NCI-H2029 treated with DMSO at 0.1 percent for 48 hours (cell line): ENCODE measurements at regions not wholly inside any gene's neighbourhood (a gene's known extent, or its start where the extent isn't known, plus 50 kb on each side); places are given as distances from the start of the nearest gene placed in this dataset.
A peak's percentile ranks its signal among the peaks of the same experiment; 100 is the strongest.

Experiments used
- DNase-seq: peaks from one replicate; lab custom pipeline; 2025; lab: John Stamatoyannopoulos, UW

DNA sequence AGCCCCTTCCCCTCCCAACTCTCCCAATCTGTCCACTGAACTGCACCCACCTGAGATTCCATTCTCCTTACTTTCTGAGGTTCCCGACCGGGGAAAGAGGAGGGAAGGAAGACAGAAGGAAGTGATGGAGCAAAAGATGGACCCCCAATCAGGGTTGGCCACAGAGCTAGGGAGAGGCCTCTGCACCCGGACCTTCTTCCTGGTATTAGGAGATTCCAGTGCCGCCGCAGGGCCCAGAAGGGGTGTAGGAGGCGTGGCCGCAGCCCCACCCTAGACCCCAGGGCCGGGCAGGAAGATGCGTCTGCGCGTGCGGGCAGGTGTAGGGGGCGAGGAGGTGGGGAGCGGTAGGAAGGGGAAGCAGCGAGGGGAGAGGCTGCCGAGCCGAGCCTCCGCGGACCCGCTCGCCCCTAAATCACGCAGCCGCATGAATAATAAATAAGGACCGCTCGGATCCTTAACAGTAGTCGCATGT, 104.2 kb upstream of the MVB12B start:
- DNase-seq, result no peak

DNA sequence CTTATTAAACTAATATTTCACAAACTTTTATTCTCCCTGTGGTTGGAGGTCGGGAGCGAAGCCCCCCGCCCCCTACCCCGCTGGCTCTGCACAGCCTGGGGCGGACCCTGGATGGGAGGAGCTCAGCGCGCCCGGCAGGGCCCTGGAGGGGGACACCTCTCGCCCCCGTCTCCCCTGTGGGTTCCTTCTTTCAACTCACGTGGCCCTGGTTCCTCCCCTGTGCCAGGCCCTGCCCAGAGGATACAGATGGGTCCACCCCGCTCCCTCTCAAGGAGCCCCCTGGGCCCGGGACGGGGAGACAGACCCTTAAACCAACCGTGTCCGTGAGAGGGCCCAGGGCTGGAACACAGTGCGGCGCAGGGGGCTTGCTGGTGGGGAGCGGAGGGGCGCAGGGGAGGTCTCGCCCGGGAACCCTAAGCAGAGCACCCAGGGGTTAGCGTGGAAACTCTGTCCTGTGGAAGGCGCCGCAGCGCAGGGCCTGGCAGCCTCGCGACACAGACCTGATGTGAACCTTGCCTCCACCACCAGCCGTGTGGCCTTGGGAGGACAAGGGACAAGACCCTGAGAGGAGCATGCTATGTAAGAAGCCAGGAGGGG, 103.7 kb upstream of the MVB12B start:
- no peak for DNase-seq

DNA sequence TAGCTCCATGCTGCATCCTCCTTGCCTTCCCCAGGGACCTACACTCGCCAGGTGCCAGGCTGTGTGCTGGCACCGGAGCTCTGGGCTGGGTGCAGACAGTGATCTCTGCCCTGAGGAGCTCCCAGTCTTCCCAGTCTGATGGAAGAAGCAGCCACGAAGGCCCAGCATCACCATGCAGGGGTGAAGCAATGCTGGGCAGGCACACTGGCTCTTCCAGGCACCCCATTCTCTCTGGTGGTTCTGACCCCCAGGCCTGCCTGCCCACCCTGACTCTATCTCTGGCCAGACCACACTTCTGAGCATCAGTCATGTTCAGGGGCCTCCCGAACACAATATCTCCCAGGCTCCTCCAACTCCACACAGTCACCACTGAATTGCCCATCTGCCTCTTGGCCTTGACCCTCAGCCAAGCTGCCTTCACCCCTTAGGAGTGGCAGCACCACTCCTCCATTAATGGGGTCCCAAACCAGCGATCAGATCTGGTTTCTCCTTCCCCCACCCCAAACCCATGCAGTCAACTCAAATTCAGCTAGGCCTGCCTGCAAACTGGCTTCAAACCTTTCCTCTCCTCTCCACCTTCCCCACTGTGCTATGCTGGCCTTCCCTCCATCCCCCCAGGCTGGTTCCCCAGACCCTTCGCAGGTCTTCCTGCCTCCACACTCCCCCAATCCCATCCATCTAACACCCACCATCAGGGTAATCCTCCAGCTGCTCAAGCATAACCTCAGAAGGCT, 102.7 kb upstream of the MVB12B start:
- no peak for DNase-seq

DNA sequence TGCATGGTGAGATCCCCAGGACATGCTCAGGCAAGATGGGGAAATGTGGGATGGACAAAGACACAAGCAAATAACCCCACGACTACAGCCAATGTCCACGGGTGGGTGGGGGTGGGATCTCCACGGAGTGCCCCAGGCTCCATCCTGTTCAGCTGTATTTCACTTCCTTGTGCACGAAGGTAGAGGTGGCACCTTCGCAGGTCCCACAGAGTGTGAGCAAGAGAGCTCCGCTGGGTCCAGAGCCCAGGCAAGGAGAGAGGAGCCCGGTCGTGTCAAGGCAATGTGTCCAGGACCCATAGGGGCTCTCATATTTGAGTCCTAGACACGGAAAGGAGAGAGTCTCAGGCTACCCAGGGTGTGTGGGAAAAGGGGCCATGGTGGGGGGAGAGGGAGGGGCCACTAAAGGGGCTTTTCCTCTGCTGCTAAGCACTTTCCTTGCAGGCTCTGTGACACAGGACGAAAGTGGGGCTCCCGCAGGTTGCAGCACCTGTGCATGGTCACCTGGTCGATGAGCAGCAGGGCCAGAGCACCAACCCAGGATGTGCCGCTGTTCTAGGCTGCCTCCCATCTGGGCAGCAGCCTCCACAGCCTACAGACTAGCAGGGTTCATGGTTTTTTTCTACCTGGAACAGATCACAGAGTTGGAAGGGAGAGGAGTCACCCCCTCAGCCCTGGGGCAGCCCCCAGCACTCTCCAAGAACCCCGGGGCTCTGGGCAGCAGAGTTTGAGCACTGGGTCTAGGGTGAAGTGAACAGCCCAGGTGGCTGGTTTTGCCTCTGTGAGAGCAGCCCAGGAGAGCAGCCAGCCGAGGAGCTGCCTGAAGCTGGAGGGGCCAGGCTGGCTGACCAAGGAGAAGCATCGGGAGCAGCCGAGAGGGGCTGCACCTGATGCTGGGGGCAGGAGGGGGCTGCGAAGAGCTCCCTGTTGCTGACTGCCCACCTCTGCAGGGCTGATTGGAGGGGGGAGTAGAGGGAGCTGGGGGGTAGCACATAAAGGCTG, 100.7 kb upstream of the MVB12B start:
- DNase-seq, result no peak

DNA sequence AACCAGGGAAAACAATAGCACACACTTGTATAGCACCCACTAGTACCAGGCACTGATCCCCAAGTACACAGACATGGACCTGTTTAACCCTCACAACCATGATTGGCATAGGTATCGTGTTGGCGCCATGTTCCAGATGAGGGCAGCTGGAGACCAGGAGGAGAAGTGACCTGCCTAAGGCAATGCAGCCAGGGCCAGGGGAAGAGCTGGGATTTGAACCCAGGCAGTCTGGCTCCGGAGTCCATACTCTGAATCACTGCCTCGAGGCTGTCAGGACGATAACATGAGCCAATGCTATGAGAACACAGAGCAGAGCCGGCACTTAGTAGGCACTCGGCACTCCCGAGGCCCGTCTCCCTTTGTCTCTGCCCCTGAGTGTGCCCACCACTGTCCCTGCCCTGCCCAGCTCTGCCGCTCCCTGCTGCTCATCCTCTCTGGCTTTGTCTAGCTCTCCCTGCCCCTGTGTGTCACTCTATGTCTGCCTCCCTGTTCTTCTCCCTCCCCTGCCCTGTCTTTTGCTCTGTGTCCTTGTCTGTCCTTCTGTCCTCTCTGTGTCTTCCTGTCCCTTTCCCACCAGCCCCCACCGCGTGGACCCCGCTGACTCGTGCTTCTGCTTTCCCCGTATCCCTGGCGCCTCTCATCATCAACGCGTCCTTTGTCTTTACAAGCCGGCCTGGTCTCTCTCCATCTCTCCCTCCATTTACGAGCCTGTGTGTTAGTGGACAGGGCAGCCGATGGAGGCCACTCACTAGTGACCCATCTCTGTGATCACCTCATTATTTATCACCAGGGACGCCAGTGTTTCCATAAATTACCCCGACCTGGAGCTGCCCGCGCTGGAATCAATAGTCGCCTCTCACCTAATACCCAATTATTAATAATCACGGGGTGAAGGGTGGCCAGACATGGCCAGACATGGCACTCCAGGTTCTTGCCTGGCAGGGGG, 99.4 kb upstream of the MVB12B start:
- DNase-seq, result no peak

DNA sequence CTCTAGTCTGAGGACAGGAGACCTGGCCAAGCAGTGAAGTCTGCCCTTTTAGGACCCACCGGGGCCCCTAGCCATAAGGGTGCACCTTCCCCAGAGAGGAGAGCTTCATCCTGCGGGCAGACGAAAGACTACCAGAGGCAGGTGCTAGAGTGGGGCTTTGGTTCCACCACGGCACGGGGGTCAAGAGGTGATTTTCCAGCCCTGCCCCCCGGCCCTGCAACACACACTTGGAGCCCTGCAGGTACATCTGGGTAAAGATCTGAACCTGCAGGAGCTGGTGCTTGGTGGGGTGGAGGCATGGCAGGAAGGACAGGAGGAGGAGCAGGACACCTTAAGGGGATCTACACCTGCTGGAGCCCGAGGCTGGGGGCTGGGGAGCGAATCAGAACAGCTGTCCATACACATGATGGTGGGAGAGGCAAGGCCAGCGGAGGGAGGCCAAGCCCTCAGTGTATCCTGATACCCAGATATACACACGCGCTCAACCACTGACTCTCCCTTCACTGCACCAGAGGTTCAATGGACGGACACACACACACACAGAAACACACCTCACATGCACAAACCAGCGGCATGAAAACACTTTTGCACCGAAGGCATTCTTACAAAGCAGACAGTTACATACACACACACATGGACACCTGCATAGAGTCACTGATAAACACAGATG, 98.4 kb upstream of the MVB12B start:
- no peak for DNase-seq

DNA sequence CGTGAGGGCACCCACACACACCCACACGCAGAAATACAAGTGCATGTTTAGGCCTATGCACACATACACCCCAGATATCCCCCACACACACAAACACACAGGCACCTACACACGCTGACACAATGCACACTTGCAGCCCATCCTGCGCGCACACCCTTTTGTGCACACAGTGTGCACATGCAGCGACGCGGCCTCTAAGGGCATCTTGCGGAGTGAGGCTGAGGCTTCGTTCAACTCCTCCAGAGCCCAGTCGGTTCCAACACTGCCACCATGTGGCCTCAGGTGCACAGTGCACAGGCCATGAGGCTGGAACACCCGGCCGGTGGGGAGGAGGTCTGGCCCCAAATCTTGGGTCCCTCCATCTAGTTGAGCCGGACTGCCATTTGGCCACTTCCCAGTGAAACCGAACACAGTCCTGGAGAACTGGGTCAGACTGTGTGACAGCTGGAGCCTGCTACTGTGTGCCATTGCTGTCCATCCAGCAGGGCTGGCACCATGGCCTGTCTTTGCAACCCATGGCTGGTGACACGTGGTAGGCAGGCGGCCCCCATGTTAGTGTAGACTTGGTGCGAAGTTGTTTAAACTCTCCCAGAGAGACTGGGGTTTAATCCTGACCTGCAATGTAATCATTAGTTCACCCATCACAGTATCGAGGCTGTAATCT, 97.7 kb upstream of the MVB12B start:
- DNase-seq, result peak; percentile 25

DNA sequence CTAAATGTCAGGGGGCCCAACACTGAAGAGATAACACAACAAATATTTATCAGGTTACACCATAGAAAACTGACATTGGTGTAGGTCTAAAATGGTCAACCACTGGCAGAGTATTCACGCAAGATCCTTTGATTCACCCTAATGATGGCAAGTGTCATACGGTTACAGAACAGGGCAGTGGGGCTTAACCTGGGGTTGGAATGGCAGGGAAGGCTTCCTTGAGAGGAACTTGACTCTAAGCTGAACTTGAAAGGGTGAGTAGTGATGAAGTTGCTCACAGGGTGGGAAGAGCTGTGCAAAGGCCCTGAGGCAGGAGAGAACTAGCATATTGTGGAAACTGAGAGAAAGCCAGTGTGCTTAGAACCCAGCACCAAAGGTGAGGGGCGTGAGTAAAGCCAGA, 97.1 kb upstream of the MVB12B start:
- DNase-seq, result no peak

DNA sequence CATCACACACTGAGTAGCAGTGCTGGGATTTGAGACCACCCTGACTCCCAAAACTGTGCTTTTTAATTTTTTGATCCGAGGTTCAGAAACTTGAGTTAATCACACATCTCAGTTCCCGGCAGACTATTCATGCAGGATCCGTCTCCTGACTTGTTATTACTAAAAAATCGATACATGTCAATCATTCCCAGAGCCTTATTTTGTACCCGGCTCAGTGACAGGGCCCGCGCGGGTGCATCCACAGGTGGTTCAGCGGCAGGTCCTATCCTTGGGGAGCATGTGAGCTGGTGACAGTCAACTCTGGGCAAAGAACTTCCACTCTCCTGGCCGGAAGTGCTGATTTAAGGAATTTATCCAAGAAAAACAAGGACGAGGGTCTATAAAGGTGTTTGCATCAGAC, 95.9 kb upstream of the MVB12B start:
- DNase-seq, result no peak

DNA sequence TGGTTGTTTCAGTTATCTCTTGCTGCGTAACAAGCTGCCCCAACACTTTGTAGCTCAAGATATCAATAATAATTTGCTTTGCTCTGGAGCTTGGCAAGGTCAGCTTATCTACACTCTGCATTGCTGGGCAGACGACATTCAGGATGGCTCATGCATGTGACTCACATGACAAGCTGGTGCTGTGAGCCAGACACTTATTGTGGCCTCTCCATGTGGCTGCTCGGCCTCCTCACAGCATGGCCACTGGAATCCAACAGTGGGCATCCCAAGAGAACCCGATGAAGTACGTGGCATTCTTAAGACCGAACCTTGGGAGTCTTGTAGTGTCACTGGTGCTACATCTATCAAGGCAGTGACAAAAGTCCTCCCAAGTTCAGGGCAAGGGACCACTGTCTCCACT, 94.2 kb upstream of the MVB12B start:
- no peak for DNase-seq

DNA sequence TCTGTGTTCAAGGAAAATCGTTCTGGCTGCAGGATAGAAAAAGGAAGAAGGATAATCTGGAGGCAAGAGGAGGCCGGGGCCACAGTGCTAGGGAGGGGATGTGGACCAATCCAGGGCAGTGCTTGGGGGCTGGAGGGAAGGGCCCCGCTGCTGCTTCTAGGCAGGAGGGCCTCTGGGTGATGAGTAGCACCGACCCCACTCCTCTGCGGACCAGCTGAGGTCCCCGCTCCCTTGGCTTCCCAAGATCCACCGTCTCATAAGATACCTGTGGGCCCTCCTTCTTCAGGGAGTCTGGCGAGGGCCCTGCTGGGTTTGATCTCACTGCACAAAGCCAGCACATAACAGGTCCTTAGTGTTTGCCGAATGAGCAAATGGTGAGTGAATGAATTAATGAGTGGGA, 93.5 kb upstream of the MVB12B start:
- DNase-seq, result no peak

DNA sequence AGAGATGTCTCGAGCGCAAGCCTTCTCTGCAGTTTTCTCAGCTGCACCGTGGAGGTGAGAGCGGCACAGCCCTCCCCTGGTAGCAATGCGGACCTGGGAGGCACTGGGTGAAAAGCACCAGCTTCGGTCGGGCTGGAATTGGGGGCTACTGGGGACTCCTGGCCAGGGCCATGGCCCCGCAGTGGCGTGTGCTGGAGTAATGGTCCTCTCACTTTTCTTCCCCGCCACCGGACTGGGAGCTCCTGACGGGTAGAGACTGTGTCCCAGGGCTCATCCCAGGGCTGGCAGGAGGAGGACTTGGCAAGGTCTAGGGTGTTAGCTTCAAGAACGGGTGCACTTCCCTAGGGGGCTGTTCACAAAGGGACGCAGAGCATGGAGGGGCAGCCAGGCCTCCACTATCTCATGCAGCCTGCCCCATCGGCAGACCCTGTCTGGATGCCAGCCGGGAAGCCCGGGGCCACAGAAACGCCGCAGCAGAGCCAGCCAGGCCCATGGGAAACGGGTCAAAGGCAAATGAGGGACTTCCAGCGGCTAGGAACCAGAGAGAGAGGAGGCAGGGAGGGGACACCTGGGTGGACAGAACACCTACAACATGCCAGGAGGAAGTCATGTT, 92.6 kb upstream of the MVB12B start:
- no peak for DNase-seq

DNA sequence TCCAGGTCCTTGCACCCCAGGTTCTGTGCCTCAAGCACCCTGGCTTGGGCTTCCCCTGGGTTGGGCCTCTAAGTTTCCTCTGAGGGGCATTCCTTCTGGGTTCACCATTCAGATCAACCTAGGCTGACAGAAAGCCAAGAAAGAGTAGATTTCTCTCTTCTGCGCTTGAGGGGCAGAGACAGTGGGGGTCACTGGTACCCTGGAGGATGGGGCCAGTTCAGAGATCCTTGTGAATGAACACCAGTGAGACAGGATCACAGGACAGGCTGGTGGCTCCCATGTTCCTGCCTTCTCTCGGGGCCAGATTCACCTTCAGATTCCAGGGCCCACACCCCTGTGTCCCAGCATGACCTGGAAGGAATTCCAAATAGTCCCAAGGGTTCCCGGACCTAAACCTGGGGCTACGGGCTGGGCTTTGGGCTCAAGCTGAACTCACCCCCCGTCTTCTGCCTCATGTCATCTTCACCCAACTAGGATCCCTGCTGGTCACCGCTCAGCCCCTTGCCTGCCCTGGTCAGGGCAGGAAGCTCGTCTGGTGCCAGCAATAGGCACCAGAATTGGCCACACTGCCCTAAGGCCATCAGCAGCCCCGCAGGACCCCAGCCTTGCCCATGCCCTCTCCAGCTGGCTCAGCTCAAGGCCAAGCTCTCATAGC, 91.8 kb upstream of the MVB12B start:
- DNase-seq, result no peak

DNA sequence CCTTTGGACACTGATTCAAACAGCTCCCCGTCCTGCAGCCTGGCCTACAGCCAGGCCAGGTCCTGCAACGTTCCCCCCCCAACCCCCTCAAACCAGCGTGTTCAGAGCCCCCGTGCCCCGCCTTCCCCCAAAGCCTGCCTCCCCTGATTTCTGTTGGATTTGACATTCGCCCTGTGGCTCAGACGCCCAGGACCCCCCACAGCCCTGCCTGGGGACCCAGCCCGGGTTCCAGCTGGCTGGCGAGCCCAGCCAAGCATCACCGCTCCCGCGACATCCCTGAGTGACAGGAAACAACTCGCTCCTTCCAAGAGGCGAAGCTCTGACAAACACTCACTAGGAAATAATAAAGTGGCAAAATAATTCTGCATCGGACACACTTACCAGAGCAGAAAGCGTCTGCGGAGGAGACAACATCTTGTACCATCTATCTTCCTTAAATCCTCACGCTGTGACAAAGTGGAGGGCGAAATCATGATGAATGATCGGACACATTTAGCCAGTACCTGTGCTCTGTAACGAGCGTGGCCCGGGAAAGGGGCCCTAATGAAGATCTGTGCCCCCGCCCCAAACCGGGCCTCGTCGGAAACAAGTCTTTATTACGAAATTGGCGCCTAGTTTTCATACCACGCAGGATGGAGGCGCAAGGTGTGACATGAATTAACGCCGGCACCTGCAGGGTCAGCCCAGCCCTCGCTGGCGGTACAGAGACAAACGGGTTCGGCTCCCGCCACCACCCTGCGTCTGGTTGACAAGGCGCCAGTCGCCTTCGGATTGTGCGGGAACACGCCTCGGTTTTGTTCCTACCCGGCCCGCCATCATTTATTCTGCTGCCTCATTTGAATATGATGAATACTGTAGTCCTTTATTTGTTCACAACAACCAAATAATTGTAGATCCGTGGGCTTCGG, 91.0 kb upstream of the MVB12B start:
- DNase-seq, result no peak

DNA sequence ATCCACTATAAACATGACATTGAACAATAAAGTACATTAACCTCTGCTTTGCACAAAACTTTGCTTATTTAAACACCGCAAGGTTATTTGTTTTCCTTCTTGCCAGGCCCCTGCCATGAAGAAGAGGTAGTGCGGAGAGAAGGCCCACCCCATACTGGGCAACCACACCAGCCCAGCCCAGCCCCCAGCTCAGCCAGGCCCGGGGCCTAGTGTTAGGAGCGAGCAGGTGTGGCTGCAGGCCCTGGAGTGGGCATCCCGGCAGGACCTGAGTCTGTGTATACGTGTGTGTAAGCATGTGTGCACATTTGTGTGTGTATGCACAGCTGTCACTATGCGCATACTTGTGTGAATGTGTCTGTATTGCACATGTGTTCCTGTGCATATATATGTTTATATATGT, 90.4 kb upstream of the MVB12B start:
- DNase-seq, result no peak

DNA sequence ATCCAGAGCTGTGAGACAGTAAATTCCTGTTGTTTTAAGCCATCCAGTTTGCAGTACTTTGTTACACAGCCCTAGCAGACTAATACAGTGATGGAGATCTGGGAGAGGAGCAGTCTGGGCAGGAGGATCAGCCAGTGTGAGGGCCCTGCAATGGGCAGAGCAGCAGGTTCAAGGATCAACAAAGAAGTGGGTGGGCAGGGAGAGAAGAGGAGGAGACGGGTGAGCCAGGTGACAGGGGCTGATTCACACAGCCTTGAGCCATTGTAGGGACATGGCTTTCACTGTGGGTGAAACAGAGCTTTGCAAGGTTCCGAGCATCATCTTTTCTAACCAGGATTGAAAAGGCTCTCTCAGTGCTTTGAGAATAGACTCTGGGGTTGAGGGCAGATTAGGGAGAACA, 88.2 kb upstream of the MVB12B start:
- DNase-seq, result no peak

DNA sequence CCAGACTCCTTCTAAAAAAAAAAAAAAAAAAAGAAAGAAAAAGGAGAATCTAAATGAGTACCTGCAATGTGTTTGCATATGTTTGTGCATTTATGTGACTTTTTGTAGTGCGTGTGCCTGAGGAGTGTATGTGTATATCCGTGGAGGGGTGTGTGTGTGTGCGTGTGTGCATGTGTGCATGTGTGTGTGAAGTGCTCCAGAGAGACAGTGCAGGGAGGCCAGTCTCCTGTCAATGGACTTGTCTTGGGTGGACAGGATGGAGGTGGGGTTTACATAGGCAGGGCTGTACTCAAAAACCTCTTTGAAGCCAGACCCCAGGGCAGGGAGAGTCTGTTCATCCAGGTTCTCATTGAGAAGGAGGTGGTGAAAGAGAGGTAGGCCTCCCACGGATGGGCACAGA, 87.1 kb upstream of the MVB12B start:
- no peak for DNase-seq

DNA sequence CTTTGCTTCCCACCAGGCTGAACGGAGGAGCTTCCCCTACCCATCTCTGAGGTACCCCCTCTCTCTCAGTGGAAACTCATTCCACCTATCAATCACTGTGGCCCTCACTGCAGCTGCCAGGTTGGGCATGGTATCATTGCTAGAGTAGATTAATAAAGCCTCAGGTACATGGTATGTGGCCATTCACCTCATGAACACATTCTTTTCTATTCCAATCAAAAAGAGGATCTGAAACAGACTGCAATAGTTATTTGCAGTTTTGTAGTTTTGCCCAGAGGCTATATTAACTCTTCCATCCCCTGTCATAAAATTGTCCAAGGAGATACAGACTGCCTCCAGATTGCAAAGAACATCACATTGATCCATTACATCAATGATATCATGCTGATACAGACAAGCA, 85.8 kb upstream of the MVB12B start:
- no peak for DNase-seq
